ENCODE measurements at regions not wholly inside any gene's neighbourhood (a gene's known extent, or its start where the extent isn't known, plus 50 kb on each side); places are given as distances from the start of the nearest gene placed in this dataset.
A peak's percentile ranks its signal among the peaks of the same experiment; 100 is the strongest.
"Not testable (repeated sequence)": the region's sequence is repeated elsewhere in the genome, so short reads cannot be mapped to it uniquely, and the experiment has no call there.

DNA sequence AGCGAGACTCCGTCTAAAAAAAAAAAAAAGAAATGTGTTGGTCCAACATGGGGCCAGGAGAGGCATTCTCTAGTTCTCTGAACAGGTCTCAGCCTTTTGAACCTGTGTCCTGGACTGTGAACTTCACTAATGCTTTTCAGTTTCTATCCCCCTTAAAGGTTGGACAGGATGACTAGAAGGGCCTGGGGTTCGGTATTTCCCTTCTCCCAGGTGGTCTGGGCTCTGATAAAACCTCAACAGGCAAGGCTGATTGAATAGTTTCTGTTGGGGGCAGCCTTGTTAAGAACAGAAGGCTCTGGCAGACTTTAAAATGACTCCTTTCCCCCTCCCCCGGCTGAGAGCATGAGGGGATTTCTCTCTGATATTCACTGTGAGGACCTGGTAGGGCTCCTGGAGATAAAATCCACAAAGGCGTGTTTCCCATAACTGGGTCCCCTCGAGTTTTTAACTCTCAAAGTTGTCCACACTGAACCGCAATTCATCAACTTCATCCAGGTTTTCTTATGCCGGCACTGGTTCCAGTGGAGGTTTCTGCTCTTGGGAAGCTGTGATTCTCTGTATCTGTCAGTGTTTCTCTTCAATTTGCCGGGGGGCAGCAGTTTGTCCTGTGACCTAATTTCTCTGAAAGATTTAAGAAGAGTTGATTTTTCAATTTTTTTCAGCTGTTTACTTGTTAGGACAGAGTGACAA, 91.3 kb downstream of the METRNL start:
- Mint-ChIP-seq H3K27me3 (ENCODE audit: low read depth) (peaks cover 34% of the 10 kb centered on the region), H3K36me3 (ENCODE audit: low read depth) (no peaks in the 10 kb centered on the region), H3K4me1 (ENCODE audit: low read depth) (no peaks in the 10 kb centered on the region), H3K9me3 (no peaks in the 10 kb centered on the region), H3K27ac (no peak overlapping the region), H3K4me3 (no peak overlapping the region)
- DNase-seq (ENCODE audit: low spot score), result no peak

DNA sequence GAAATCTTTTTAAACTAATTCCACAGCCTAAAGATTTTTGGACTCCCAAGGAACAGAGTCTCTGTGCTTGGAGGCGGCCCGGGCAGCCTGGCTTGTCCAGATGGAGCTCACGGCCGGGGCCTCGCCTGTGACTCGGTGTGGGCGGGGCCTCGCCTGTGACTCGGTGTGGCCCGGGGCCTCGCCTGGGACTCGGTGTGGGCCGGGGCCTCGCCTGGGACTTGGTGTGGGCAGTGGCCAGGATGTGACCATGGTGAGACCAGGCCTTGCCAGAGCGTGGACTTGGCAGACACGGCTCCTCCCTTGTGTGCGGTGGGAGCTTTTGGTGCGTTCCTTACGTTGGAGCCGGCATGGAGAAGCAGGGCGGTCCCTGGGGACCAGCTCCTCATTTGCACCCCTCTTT, 92.3 kb downstream of the METRNL start:
- no peak for DNase-seq (ENCODE audit: low spot score)
- no peak overlapping the region for H3K4me3 Mint-ChIP-seq
- peaks cover 31% of the 10 kb centered on the region for H3K27me3 Mint-ChIP-seq (ENCODE audit: low read depth)
- H3K27ac Mint-ChIP-seq, result no peak overlapping the region
- H3K4me1 Mint-ChIP-seq (ENCODE audit: low read depth), result no peaks in the 10 kb centered on the region
- H3K9me3 Mint-ChIP-seq, result no peaks in the 10 kb centered on the region
- H3K36me3 Mint-ChIP-seq (ENCODE audit: low read depth), result no peaks in the 10 kb centered on the region

DNA sequence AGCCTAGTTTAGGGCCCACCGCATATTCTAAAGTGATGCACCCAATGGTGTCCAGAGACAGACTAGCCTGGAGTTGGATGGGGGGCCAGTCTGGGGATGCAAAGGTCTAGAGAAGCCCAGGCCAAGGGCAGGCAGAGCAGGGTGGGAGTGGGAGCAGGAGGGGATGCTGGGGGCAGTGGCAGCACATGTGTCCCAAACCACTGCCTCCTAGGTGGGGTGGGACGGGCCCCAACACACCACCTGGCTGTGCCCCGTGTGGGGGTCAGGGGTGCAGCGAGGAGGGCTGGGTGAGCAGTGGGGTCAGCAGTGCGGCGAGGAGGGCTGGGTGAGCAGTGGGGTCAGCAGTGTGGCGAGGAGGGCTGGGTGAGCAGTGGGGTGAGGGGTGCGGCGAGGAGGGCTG, 92.7 kb downstream of the METRNL start:
- not testable (repeated sequence) for H3K27ac Mint-ChIP-seq; H3K4me1 Mint-ChIP-seq (ENCODE audit: low read depth); H3K4me3 Mint-ChIP-seq

GRCh38 chr17:83172646-83173045, 93.2 kb downstream of the METRNL start:
- H3K27me3 Mint-ChIP-seq (ENCODE audit: low read depth), result peaks cover 22% of the 10 kb centered on the region
- not testable (repeated sequence) for H3K36me3 Mint-ChIP-seq (ENCODE audit: low read depth); DNase-seq (ENCODE audit: low spot score); H3K9me3 Mint-ChIP-seq; H3K4me3 Mint-ChIP-seq; H3K4me1 Mint-ChIP-seq (ENCODE audit: low read depth); H3K27ac Mint-ChIP-seq

More for the DNA sequence above, 92.7 kb downstream of the METRNL start:
- H3K27me3 Mint-ChIP-seq (ENCODE audit: low read depth), result peaks cover 26% of the 10 kb centered on the region
- H3K36me3 Mint-ChIP-seq (ENCODE audit: low read depth); H3K9me3 Mint-ChIP-seq; DNase-seq (ENCODE audit: low spot score): not testable (repeated sequence)

DNA sequence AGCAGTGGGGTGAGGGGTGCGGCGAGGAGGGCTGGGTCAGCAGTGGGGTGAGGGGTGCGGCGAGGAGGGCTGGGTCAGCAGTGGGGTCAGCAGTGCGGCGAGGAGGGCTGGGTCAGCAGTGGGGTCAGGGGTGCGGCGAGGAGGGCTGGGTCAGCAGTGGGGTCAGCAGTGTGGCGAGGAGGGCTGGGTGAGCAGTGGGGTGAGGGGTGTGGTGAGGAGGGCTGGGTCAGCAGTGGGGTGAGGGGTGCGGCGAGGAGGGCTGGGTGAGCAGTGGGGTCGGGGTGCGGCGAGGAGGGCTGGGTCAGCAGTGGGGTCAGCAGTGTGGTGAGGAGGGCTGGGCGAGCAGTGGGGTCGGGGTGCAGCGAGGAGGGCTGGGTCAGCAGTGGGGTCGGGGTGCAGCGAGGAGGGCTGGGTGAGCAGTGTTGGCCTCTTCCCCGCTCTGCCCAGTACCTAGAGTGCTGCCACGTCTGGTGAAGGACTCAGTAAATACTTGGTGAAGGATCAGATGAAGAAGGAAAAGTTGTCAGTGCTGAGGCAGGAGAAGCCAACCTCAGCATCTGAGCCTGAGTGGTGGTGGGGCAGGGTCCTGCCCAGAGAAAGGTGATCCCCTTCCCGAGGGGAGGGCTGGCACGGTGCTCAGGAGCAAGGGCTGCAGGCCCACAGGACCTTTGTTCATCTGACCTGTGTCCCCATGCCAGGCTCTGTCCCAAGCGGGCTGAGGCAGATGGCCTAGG, 93.9 kb downstream of the METRNL start:
- H3K4me3 Mint-ChIP-seq; H3K27ac Mint-ChIP-seq; H3K36me3 Mint-ChIP-seq (ENCODE audit: low read depth); H3K4me1 Mint-ChIP-seq (ENCODE audit: low read depth); DNase-seq (ENCODE audit: low spot score); H3K9me3 Mint-ChIP-seq: not testable (repeated sequence)
- H3K27me3 Mint-ChIP-seq (ENCODE audit: low read depth), result peaks cover 18% of the 10 kb centered on the region

DNA sequence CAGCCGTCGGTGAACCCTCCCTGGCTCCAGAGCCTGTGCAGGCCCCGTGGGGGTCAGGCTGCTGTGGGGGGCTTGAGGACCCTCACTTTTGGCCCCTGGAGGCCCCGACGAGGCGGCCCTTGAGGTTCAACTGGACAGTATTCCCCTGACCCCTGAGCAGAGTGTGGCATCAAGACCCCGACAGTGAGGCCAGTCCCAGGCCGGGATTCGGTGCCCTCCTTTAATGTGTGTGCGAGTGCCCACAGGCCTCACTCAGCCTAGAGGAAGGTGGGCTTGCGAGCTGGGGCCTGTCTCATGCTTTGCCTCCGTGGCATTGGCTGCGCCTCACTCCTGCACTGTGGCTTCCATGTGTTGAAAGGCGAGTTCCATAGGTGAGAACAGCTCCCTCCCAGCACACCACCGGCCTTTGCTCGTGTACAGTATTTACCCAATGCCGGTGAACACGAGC, 94.5 kb downstream of the METRNL start:
- no peak for DNase-seq (ENCODE audit: low spot score)
- H3K9me3 Mint-ChIP-seq, result no peaks in the 10 kb centered on the region
- H3K36me3 Mint-ChIP-seq (ENCODE audit: low read depth), result no peaks in the 10 kb centered on the region
- H3K27me3 Mint-ChIP-seq (ENCODE audit: low read depth), result peaks cover 14% of the 10 kb centered on the region
- H3K4me1 Mint-ChIP-seq (ENCODE audit: low read depth), result no peaks in the 10 kb centered on the region
- H3K4me3 Mint-ChIP-seq, result no peak overlapping the region
- no peak overlapping the region for H3K27ac Mint-ChIP-seq

GRCh38 chr17:83174362-83175118, 95.1 kb downstream of the METRNL start:
- H3K36me3 Mint-ChIP-seq (ENCODE audit: low read depth), result no peaks in the 10 kb centered on the region
- no peak for DNase-seq (ENCODE audit: low spot score)
- H3K9me3 Mint-ChIP-seq, result no peaks in the 10 kb centered on the region
- H3K4me3 Mint-ChIP-seq, result no peak overlapping the region
- H3K27me3 Mint-ChIP-seq (ENCODE audit: low read depth), result peaks cover 9% of the 10 kb centered on the region
- no peaks in the 10 kb centered on the region for H3K4me1 Mint-ChIP-seq (ENCODE audit: low read depth)
- H3K27ac Mint-ChIP-seq, result no peak overlapping the region

- Mint-ChIP-seq H3K36me3 (ENCODE audit: low read depth) (no peaks in the 10 kb centered on the region), H3K4me1 (ENCODE audit: low read depth) (no peaks in the 10 kb centered on the region), H3K27me3 (ENCODE audit: low read depth) (peaks cover 2% of the 10 kb centered on the region), H3K27ac (no peak overlapping the region), H3K9me3 (no peaks in the 10 kb centered on the region), H3K4me3 (no peak overlapping the region)
- DNase-seq (ENCODE audit: low spot score), result no peak
Observed at GRCh38 chr17:83175119-83175821, 95.9 kb downstream of the METRNL start.

DNA sequence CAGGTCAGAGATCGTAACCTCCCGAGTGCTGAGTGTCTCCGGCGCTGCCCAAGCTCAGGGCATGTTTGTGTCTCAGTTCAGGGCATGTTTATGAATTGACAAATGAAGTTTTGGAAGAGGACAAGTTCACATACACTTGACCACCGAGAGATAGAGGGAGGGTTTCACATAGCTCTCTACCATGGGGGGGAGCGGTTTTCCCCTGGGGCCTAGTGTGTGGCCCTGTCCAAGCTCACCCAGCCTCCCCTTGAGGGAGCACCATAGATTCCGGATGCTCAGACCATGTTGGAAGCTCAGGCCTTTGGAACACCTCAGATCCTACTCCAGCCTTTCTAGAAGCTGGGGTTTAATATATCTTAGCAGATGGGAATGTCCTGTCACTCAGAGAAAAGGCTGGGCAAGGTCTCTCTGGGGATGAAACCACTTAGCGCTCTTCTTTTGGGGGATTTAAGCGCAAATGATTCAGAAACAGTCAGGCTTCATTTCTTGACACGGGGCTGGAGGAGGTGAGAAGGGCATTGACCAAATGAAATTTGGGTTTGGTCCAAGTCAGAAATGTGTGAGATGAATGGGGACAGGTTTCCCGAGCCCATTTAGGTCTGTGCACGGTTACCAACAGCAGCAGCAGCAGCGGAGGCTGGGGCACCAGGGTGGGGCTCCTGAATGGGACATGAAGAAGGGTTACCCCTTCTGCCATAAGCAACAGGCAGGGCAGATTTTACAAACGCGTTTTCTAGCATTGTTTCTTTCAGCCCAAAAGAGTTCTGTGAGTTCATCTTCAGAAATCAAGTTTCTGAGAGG, 96.6 kb downstream of the METRNL start:
- H3K27me3 Mint-ChIP-seq (ENCODE audit: low read depth), result peaks cover 2% of the 10 kb centered on the region
- H3K4me3 Mint-ChIP-seq, result no peak overlapping the region
- no peaks in the 10 kb centered on the region for H3K36me3 Mint-ChIP-seq (ENCODE audit: low read depth)
- H3K9me3 Mint-ChIP-seq, result no peaks in the 10 kb centered on the region
- no peaks in the 10 kb centered on the region for H3K4me1 Mint-ChIP-seq (ENCODE audit: low read depth)
- DNase-seq (ENCODE audit: low spot score), result no peak
- H3K27ac Mint-ChIP-seq, result no peak overlapping the region

GRCh38 chr17:83176623-83177583, 97.5 kb downstream of the METRNL start:
- no peaks in the 10 kb centered on the region for H3K36me3 Mint-ChIP-seq (ENCODE audit: low read depth)
- no peaks in the 10 kb centered on the region for H3K27me3 Mint-ChIP-seq (ENCODE audit: low read depth)

GRCh38 chr17:83177611-83178532, 98.5 kb downstream of the METRNL start:
- Mint-ChIP-seq H3K27me3 (ENCODE audit: low read depth) (no peaks in the 10 kb centered on the region), H3K27ac (no peak overlapping the region), H3K4me1 (ENCODE audit: low read depth) (no peaks in the 10 kb centered on the region), H3K4me3 (no peak overlapping the region), H3K36me3 (ENCODE audit: low read depth) (no peaks in the 10 kb centered on the region), H3K9me3 (no peaks in the 10 kb centered on the region)
- peak; percentile 2 for DNase-seq (ENCODE audit: low spot score)

More at GRCh38 chr17:83176623-83177583, 97.5 kb downstream of the METRNL start:
- H3K27ac Mint-ChIP-seq, result no peak overlapping the region
- no peaks in the 10 kb centered on the region for H3K4me1 Mint-ChIP-seq (ENCODE audit: low read depth)
- H3K4me3 Mint-ChIP-seq, result no peak overlapping the region
- H3K9me3 Mint-ChIP-seq, result no peaks in the 10 kb centered on the region
- no peak for DNase-seq (ENCODE audit: low spot score)

All from T-helper 2 cell treated with Interferon-gamma antibody and Interleukin-4, amounts not matched to agents 5 μg/mL and 100 μg/mL, for 36 hours (primary cell).